Mucosa of descending colon (tissue), 3 donors: ENCODE measurements at regions not wholly inside any gene's neighbourhood (a gene's known extent, or its start where the extent isn't known, plus 50 kb on each side); places are given as distances from the start of the nearest gene placed in this dataset.

Source experiments
- ATAC-seq: fragments of 200-7000 bp; cut with Tn5 transposase; one replicate; pipeline ENCODE4 v1.9.1; 2020; ENCODE audit warnings: mild to moderate bottlenecking, moderate library complexity
- DNase-seq, 3 donors: peaks; one replicate each; pipeline ENCODE4 v3.0.0-alpha.2; 2020
- H3K36me3 ChIP-seq: fragments of 200-600 bp; one replicate; pipeline ENCODE4 v1.8.0; 2021; ENCODE audit warnings: low read depth, mild to moderate bottlenecking
- H3K4me1 ChIP-seq: fragments of 200-600 bp; one replicate; pipeline ENCODE4 v1.8.0; 2021; ENCODE audit warnings: low read depth, mild to moderate bottlenecking
- H3K4me3 ChIP-seq: fragments of 200-600 bp; one replicate; pipeline ENCODE4 v1.8.0; 2021; ENCODE audit warnings: mild to moderate bottlenecking
- H3K9me3 ChIP-seq: fragments of 200-600 bp; one replicate; pipeline ENCODE4 v1.8.0; 2021; ENCODE audit warnings: mild to moderate bottlenecking
- intact Hi-C, 2 donors: fragments of 100-400 bp; cut with DNase I in 1 of 2; cut with micrococcal nuclease in 1 of 2; formaldehyde crosslinking; loops; one replicate each; pipeline versions ENCODE4 v1.11.0 to v1.11.1; 2022; cut with DNase I, micrococcal nuclease
- TF ChIP-seq, protein P1 (sequence below): fragments of 200-600 bp; IDR thresholded peaks from one replicate; pipeline ENCODE4 v1.8.0; 2022; ENCODE audit warnings: antibody characterized with exemption, mild to moderate bottlenecking
- donor health status: DM: no; HTN: no; CAD: no; lungs with moderate emphysema.
- donor health status: DM: no; HTN: no; CAD: no.
- donor health status: DM: no; HTN: yes; CAD: no.

DNA sequence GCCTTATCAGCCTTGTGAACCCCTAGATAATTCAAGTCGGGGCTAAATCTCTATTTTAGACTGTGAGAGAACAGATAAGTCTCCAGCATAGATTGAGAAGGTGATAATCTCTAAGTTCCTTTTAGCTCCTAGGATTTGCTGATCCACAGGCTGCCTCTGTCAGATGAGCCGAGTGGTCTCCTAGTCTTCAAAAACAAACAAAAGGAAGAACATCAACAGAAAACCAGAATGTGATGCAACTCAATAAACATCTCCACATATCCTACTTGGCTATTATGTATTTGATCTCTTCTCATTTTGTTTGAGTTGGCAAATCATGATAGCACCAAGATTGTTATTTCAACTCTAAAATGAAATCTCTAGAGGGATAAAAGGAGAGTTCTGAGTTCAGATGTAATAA lies 88.4 kb upstream of the SLC7A11 start:
- TF ChIP-seq, protein P1, sequence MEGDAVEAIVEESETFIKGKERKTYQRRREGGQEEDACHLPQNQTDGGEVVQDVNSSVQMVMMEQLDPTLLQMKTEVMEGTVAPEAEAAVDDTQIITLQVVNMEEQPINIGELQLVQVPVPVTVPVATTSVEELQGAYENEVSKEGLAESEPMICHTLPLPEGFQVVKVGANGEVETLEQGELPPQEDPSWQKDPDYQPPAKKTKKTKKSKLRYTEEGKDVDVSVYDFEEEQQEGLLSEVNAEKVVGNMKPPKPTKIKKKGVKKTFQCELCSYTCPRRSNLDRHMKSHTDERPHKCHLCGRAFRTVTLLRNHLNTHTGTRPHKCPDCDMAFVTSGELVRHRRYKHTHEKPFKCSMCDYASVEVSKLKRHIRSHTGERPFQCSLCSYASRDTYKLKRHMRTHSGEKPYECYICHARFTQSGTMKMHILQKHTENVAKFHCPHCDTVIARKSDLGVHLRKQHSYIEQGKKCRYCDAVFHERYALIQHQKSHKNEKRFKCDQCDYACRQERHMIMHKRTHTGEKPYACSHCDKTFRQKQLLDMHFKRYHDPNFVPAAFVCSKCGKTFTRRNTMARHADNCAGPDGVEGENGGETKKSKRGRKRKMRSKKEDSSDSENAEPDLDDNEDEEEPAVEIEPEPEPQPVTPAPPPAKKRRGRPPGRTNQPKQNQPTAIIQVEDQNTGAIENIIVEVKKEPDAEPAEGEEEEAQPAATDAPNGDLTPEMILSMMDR: no peak
- H3K9me3 ChIP-seq: no peaks in the 10 kb centered on the region
- H3K36me3 ChIP-seq: no peaks in the 10 kb centered on the region
- intact Hi-C loops: no loop called here
- ATAC-seq (no peak), DNase-seq (no peak)
- H3K4me1 ChIP-seq: no peaks in the 10 kb centered on the region
- no peak overlapping the region for H3K4me3 ChIP-seq

DNA sequence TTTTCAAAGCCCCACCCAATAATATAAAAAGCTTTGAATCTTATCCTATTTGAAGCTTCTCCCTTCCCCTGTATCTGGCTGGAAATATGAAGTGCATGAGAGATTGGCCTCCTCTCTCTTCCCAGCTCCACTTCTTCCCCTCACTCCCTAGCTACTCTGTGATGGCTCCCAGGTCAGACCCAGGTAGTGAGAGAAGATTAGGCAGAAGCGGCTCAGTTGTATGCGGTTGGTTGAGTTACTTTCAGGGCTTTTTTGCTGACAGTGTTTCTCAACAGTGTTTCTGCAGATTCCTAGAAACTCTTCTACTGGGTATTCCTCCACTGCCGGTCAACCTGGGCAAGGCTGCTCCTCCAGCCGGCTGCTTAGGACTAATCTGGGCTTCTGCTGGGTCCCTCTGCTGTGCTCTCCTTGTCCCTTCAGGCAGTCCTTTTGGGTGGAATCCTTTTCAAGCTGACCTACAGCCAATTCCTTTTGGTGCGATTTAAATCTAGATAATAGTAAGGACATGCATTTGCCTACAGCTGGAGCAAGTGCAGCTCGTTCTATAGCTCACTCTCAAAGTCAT lies 87.4 kb upstream of the SLC7A11 start:
- no peak overlapping the region for H3K4me3 ChIP-seq
- H3K36me3 ChIP-seq: no peaks in the 10 kb centered on the region
- H3K4me1 ChIP-seq: no peaks in the 10 kb centered on the region
- H3K9me3 ChIP-seq: no peaks in the 10 kb centered on the region
- TF ChIP-seq, protein P1: no peak
- intact Hi-C loops: no loop called here
- DNase-seq (no peak), ATAC-seq (no peak)

DNA sequence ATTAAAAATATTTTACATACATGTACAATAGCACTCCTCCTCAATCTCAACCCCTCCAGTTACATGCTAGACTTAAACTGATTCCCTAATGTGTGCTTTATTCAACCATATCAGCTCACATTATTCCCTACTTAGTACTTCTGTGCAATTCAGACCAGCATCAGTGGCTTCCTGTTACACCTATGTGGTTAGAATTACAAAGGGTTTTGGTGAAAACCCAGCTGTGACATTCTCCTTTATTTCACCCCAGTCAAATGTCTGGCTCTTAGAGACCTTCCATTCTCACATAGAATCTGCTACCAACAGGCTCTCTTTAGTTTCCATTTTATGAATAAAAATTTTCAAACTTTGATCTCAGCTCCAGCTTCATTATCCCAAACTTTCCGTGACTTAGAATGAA lies 85.2 kb upstream of the SLC7A11 start:
- Histone ChIP-seq H3K4me3 (no peak overlapping the region), H3K36me3 (no peaks in the 10 kb centered on the region), H3K4me1 (no peaks in the 10 kb centered on the region), H3K9me3 (no peaks in the 10 kb centered on the region)
- intact Hi-C loops: no loop called here
- no peak for ATAC-seq
- TF ChIP-seq, protein P1: no peak
- no peak for DNase-seq

DNA sequence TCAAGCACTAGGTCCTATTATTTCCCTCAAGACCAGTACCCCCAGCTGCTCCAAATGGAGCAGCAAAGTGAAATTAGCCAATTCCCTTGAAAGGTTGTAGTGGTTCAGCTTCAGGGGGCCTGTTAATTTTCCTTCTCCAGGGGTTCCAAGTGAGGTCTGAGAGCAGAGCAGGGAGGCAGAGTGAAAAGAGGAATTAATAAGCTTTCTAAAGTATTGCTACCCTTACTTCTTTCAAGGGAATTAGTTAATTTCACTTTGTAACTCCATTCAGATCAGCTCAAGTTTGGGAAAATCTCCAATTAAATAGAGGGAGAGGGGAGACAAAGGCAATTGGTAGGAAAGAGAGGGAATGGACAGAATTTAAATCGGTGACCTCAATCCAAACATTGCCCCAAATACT lies 78.7 kb upstream of the SLC7A11 start:
- intact Hi-C loops: loop anchor here in 1 of 2 donors (5.0 kb wide), 1 partner anchor 359 kb away; no protein-coding TSS in a partner anchor
- Histone ChIP-seq H3K4me1 (no peaks in the 10 kb centered on the region), H3K4me3 (no peak overlapping the region), H3K36me3 (no peaks in the 10 kb centered on the region), H3K9me3 (no peaks in the 10 kb centered on the region)
- TF ChIP-seq, protein P1: no peak
- no peak for ATAC-seq
- no peak for DNase-seq

DNA sequence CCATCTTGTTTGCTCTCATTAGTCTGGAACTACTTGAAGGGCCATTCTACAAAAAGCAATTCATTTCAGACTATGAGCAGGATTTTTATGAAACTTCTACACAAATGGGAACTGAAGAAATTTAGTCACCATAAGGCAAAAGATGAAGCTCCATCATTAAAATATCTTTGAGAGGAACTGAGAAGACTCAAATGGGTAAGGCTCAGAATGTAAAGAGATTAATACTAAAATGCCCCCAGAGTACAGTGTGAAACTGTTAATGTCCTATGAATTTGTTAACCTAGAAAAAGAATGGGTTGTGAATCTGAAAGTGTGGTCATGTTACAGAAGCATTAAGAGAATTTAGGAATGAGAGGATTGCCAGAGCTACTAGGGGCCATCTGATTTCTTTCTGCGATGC lies 77.9 kb upstream of the SLC7A11 start:
- intact Hi-C loops: loop anchor here in 1 of 2 donors (5.0 kb wide), 1 partner anchor 358 kb away; no protein-coding TSS in a partner anchor

More for the DNA sequence above, 77.9 kb upstream of the SLC7A11 start:
- TF ChIP-seq, protein P1: no peak
- Histone ChIP-seq H3K9me3 (no peaks in the 10 kb centered on the region), H3K4me3 (no peak overlapping the region), H3K36me3 (no peaks in the 10 kb centered on the region), H3K4me1 (no peaks in the 10 kb centered on the region)
- DNase-seq (no peak), ATAC-seq (no peak)
